Stimulated activated CD4-positive, alpha-beta T cell treated with anti-CD3 and anti-CD28 coated beads, Interleukin-15, amount 100 ng/mL, for 24 hours (primary cell): ENCODE measurements at regions not wholly inside any gene's neighbourhood (a gene's known extent, or its start where the extent isn't known, plus 50 kb on each side); places are given as distances from the start of the nearest gene placed in this dataset.

Experiments used
- DNase-seq: peaks from one replicate; pipeline ENCODE4 v3.0.0-alpha.2; 2020

- DNase-seq, result no peak
Measured at GRCh38 chr17:53891726-53892125, 69.0 kb downstream of the KIF2B start.

DNA sequence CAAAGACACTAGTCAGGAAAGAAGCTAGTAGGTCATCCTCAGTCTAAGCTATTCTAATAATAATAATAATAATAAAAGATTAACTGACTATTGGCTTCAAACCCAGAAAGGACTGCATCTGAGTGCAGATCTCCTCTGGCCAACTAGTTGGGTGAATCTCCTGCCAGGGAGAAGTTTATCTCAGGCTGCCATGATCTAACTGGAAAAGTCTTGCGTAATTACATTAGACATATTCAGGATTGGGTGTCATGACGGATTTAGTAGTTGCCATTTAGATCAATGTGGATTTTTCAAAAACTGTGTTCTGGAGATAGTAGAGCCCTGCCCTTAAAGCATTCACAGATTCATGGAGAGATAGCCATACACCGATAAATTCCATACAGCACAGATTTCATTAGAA, 69.5 kb downstream of the KIF2B start:
- DNase-seq, result no peak

DNA sequence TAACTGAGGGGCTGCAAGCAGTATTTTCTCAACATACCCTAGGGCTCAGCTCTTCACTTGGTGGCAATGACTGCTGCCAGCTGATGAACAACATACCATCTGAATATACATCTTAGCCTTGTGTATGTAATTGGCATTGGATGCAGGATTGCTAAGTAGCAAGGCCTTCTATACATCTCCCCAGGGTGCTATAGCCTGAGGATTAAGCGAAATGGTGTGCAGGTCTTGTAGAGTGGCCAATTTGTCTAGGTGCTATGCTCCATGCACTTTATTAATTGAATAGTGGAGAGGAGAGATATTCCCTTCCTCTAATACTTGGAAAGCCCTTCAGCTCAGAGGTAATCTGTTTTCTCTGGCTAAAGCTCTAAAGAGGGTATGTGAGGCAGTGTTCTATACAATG, 71.9 kb downstream of the KIF2B start:
- DNase-seq, result no peak

DNA sequence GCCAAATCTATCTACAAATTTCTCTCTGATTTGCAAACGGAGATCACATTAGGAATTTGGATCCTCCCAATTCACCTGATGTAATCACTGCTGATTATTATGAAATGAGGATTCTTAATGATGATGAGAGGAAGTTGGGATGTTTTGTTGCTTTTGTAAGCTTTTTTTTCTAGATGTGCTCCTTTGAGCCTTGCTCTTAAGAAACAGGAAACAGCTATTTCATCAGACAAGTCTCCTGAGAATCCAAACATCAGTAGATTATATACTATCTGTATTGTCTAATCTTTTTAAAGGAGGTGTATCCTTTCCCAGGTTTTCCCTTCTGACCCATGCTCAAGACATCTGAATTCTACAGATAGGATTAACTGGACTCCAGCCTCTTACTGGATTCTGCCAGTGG, 73.3 kb downstream of the KIF2B start:
- DNase-seq, result no peak

- no peak for DNase-seq
Measured at GRCh38 chr17:53900951-53901350, 78.2 kb downstream of the KIF2B start.

DNA sequence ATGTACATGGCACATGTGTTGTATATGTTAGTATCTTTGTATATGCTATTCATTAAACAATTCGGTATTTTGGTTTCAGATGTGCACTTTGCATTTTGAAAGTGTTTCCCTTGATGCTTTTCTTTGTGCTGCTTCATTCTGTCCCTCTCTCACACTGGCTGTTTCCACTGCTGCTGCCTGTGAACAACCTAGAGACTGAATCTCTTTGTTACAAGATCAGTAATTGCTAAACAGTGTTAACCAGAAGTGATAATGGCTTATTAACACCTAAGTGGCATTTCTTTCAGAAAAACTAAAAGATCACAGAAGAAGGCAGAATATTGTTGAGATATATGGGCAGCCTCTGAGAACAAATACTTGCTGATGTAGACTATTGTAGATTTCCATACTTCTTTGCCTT, 84.7 kb downstream of the KIF2B start:
- DNase-seq, result no peak

DNA sequence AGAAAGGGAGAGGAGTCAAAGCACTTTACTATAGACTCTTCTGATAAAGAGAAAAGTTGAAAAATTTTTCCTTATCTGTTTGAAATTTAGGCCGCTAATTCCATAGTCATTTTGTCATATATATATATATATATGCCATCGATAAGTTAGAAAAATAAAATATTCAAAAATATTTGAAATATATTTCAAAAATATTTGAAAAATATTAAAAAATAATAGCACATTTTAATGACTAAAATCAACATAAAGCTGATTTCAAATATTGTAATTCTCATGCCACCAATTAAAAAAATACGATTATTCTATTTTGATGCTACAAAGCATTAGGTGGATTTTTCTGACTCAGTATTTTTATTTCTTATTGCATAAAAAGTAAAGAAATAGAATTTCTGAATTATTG, 87.1 kb downstream of the KIF2B start:
- no peak for DNase-seq

DNA sequence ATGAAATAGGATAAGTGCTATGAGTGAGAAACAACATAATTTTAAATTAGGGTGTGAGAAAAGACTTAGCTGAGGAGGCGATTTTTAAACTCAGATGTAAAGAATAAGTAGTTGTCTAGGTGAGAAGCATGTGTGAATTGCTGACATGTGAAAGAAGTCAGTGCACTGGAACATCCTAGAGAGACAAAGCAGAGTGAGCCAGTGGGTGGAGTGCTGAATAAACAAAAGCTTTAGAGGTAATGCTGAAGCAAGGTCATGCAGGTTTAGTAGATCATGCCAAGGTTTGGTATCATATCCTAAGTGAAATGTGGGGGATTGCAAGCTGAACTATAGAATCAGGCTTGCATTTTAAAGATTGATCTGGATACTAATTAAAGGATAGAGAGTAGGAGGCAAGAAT, 89.4 kb downstream of the KIF2B start:
- no peak for DNase-seq

DNA sequence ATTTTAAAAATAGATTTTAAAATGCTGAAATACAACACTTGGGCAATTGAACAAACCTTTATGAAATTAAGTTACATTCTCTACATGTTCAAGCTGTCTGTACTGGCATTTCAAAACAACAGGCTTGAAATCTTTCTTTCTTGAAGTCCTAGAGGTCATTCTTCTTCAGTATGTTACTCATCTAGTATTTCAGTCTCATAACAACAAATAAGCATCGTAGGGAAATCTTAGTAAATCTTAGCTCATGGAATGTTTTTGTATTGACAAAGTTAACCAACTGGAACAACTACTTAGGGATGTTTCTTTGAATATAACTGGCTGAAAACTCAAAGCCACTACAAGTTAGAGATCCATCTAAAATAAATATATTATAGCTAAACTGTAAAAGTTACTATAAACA, 96.6 kb downstream of the KIF2B start:
- no peak for DNase-seq

GRCh38 chr17:53924530-53925455, 102.1 kb downstream of the KIF2B start:
- DNase-seq, result no peak

- no peak for DNase-seq
Measured at GRCh38 chr17:53932386-53932785, 109.7 kb downstream of the KIF2B start.

DNA sequence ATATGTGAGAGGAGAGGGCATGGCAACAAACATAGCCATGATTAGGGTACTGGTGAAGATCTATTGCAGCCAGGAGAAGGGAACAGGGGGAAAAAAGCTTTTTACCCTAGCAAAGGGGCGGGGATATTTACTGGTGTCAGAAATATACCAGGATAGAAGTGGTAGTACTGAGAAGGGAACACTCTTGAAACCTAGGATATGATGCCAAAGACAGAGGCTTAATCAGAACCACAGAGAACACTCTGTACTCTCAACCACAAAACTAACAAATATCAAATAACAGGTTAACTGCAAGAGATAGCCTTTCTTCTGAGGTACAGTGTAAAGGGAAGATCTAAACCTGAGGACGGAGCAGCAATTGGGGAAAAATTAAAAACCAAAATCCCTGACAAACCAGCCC, 112.2 kb downstream of the KIF2B start:
- DNase-seq, result no peak

DNA sequence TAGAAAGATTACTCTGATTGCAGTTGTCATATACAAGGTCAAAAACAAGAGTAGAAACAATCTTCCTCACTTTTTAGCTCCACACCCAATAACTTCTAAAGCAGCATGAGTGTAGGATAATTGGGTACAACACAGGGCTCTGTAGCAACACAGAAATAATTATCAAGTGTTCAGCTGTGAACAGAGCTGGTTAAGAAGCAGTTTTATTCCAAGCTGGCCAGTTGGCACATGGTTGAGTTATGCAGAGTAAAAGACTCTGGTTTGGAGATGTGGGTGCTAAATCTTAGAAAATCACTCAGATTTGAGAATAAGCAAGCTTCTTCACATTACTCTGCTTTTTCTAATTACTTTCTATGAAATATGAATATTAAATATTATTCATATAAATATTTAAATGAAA, 118.5 kb downstream of the KIF2B start:
- DNase-seq, result no peak

- no peak for DNase-seq
Measured at GRCh38 chr17:53942436-53942835, 119.7 kb downstream of the KIF2B start.

- DNase-seq, result no peak
Measured at GRCh38 chr17:53942898-53943297, 120.2 kb downstream of the KIF2B start.

GRCh38 chr17:53948323-53948722, 125.6 kb downstream of the KIF2B start:
- DNase-seq, result no peak

GRCh38 chr17:53949473-53950090, 126.9 kb downstream of the KIF2B start:
- DNase-seq, result no peak

DNA sequence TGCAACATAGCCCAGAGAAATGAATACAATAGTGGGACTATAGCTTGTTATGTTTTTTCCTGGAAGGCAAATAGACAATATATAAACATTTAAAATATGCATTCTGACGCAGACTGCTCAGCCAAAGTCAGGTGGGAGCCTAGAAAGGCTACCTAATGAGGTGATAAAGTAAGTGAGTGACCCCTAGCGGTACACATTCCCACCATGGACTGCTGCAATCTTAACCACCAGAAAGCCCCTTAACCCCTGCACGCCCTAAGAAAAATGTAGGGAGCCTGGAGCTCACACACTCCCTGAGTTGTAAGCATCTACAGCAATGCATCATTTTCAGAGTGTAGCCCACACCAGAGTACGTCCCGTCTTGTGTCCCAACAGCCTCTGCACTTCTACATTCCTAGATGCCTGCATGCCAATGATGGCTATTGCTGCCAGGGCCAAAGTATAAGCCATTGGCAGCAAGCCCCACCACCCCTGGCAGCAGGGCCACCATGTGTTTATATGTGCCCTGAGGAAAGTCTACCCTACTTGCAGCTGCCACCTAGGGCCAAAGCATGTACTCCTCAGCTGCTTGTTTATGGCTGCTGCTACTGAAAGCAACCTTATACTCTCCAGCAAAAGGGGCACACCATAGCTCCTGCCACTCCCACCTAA, 127.6 kb downstream of the KIF2B start:
- DNase-seq, result no peak

DNA sequence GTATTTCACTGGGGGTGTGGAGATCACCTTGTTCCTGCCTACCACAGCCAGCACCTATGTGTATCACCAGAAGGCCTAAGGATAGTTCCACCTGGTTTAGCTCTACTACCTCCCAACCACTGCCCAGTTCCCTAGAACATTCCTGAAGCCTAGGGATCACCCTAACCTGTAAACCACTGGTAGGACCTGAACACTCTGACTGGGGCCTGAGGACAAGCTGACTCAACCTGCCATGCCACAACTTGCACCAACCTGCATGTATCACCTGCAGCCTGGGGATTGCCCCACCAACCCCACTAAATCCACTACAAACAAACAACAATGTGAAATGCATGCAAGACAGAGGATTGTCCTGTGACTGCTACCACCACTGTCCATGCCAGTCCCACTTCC, 128.1 kb downstream of the KIF2B start:
- DNase-seq, result no peak

GRCh38 chr17:53971361-53971760, 148.6 kb downstream of the KIF2B start:
- DNase-seq, result no peak

GRCh38 chr17:53979991-53980390, 157.3 kb downstream of the KIF2B start:
- DNase-seq, result no peak

DNA sequence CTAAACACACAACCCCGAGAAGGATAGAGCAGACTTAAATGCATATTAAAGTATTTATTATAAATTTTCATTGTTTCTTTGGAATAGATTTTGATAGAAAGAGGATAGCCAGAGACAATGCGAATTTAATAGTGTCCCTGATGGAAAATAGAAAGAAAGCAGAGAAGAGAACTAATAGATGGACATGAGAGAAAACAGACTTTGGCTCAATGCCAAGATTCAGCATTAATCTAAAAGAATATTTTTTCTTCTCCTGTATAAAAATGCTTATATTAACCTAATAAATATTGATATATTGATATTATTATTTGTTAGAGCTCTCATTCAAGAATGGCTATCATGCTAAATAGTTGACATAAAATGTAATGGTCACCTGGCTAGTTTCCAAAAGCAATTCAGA, 173.4 kb downstream of the KIF2B start:
- no peak for DNase-seq

- DNase-seq, result no peak
Measured at GRCh38 chr17:53996890-53997289, 174.2 kb downstream of the KIF2B start.

DNA sequence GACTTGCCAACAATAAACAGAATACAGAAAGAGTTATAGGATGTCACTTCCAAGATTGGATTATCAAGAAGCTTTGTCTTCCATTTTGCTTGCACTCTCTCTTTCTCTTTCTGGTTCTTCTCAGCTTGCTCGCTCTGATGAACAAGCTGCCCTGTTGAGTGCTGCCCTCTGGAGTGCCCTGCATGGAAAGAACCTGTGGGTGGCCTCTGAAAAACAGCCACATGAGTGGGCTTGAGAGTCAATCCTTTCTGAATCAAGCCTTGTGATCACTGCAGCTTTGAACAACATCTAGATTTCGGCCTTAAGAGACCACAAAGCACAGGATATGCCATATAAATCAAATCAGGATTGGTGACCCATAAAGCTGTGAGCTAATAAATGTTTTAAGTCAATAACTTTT, 185.1 kb downstream of the KIF2B start:
- no peak for DNase-seq
